ENCODE measurements at regions not wholly inside any gene's neighbourhood (a gene's known extent, or its start where the extent isn't known, plus 50 kb on each side); places are given as distances from the start of the nearest gene placed in this dataset.

DNA sequence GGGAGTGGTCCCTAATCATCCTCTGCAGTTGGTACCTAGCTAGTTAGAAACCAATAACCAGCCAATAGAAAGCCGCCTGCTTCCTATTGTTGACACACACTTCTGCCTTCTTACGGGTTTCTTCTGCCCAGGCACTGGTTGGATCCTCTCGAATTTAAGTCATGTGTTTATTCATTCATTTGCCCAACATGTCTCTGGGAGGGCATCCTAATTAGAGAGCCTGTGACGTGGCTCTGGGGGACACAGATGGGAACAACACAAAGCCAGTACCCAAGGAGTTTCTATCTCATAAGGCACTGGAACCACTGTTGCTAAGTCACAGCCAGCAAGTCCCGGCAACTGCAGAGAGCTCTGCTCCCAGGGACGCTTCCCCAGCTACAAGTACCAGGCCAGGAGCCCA lies 300.7 kb upstream of the TNRC6C start:
- TF ChIP-seq, protein P1, sequence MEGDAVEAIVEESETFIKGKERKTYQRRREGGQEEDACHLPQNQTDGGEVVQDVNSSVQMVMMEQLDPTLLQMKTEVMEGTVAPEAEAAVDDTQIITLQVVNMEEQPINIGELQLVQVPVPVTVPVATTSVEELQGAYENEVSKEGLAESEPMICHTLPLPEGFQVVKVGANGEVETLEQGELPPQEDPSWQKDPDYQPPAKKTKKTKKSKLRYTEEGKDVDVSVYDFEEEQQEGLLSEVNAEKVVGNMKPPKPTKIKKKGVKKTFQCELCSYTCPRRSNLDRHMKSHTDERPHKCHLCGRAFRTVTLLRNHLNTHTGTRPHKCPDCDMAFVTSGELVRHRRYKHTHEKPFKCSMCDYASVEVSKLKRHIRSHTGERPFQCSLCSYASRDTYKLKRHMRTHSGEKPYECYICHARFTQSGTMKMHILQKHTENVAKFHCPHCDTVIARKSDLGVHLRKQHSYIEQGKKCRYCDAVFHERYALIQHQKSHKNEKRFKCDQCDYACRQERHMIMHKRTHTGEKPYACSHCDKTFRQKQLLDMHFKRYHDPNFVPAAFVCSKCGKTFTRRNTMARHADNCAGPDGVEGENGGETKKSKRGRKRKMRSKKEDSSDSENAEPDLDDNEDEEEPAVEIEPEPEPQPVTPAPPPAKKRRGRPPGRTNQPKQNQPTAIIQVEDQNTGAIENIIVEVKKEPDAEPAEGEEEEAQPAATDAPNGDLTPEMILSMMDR (conservative IDR thresholded peaks at IDR 0.05), result no peak
- no peak for TF ChIP-seq ZFX (IDR thresholded peaks at IDR 0.05)

All from C4-2B (cell line).